CD4-positive, CD25-positive, alpha-beta regulatory T cell (primary cell): ENCODE measurements at regions not wholly inside any gene's neighbourhood (a gene's known extent, or its start where the extent isn't known, plus 50 kb on each side); places are given as distances from the start of the nearest gene placed in this dataset.

ENCODE experiments used
- ATAC-seq, 2 donors: fragments of 150-1000 bp; cut with Tn5 transposase; one replicate each; pipeline ENCODE4 v1.10.0; 2021; ENCODE audit warnings: low read depth in 2 of 2, moderate number of reproducible peaks in 2 of 2, moderate library complexity in 1 of 2
- DNase-seq, 3 donors: peaks; one replicate each; pipeline versions ENCODE4 v3.0.0 to v3.0.0-alpha.2; 2012 to 2022; ENCODE audit warnings: mixed read lengths in 1 of 3
- H3K27ac ChIP-seq: one replicate; pipeline ENCODE4 v1.7.0; 2013; ENCODE audit warnings: mild to moderate bottlenecking, low read length; ENCODE audit not compliant: insufficient read depth, poor library complexity, severe bottlenecking
- H3K27me3 ChIP-seq: one replicate; pipeline ENCODE4 v1.7.0; 2013; ENCODE audit warnings: low read length; ENCODE audit not compliant: control insufficient read depth, insufficient read depth
- H3K36me3 ChIP-seq: one replicate; pipeline ENCODE4 v1.7.0; 2013; ENCODE audit warnings: mild to moderate bottlenecking, low read length, moderate library complexity; ENCODE audit not compliant: control insufficient read depth, insufficient read depth
- H3K4me1 ChIP-seq: 2 replicates; pipeline ENCODE4 v1.7.0; 2013; ENCODE audit warnings: mild to moderate bottlenecking, low read length; ENCODE audit not compliant: insufficient read depth, control insufficient read depth, poor library complexity, severe bottlenecking
- H3K4me3 ChIP-seq: one replicate; pipeline ENCODE4 v1.7.0; 2013; ENCODE audit warnings: low read depth, mild to moderate bottlenecking, low read length, moderate library complexity
- H3K9me3 ChIP-seq, 2 experiments: 1 replicate in 1 of 2; 2 replicates in 1 of 2; pipeline ENCODE4 v1.7.0; 2013; ENCODE audit warnings: low read length in 2 of 2, mild to moderate bottlenecking in 1 of 2, moderate library complexity in 1 of 2; ENCODE audit not compliant: control insufficient read depth in 2 of 2
- H3K27ac Mint-ChIP-seq, 3 donors: one replicate each; pipeline ENCODE4 v1.8.0; 2020 to 2022; ENCODE audit warnings: mild to moderate bottlenecking in 3 of 3, mixed read lengths in 3 of 3, moderate library complexity in 2 of 3
- H3K27me3 Mint-ChIP-seq: one replicate; pipeline ENCODE4 v1.8.0; 2022; ENCODE audit warnings: mild to moderate bottlenecking, mixed read lengths
- H3K36me3 Mint-ChIP-seq: one replicate; pipeline ENCODE4 v1.8.0; 2020; ENCODE audit warnings: mixed read lengths
- H3K4me1 Mint-ChIP-seq, 4 donors: one replicate each; pipeline ENCODE4 v1.8.0; 2020 to 2022; ENCODE audit warnings: mixed read lengths in 4 of 4, mild to moderate bottlenecking in 1 of 4
- H3K4me3 Mint-ChIP-seq, 4 donors: one replicate each; pipeline ENCODE4 v1.8.0; 2020 to 2022; ENCODE audit warnings: mild to moderate bottlenecking in 4 of 4, mixed read lengths in 4 of 4, moderate library complexity in 3 of 4
- H3K9me3 Mint-ChIP-seq, 7 donors: one replicate each; pipeline ENCODE4 v1.8.0; 2020 to 2022; ENCODE audit warnings: mixed read lengths in 7 of 7, mild to moderate bottlenecking in 3 of 7, moderate library complexity in 2 of 7

GRCh38 chr9:31253800-31254762 lies 1130.4 kb upstream of the ACO1 start:
- Histone ChIP-seq H3K9me3 (peaks cover 0 to 3% of the 10 kb centered on the region in 2 experiments), H3K4me1 (no peaks in the 10 kb centered on the region), H3K27ac (no peak overlapping the region), H3K4me3 (no peak overlapping the region), H3K27me3 (no peaks in the 10 kb centered on the region), H3K36me3 (no peaks in the 10 kb centered on the region)
- Mint-ChIP-seq H3K4me1 (peaks cover 4 to 7% (median 5%) of the 10 kb centered on the region in 4 donors), H3K27ac (no peak overlapping the region), H3K36me3 (no peaks in the 10 kb centered on the region), H3K27me3 (no peaks in the 10 kb centered on the region), H3K4me3 (no peak overlapping the region), H3K9me3 (peaks cover 0 to 8% (median 3%) of the 10 kb centered on the region in 7 donors)
- no peak for ATAC-seq
- no peak for DNase-seq

- Mint-ChIP-seq H3K4me3 (no peak overlapping the region), H3K36me3 (no peaks in the 10 kb centered on the region), H3K9me3 (peaks cover 0 to 8% (median 1%) of the 10 kb centered on the region in 7 donors), H3K27me3 (no peaks in the 10 kb centered on the region), H3K4me1 (peaks cover 9 to 13% (median 11%) of the 10 kb centered on the region in 4 donors), H3K27ac (peak overlapping the region in 2 of 3 donors; percentile 32 to 63)
- ATAC-seq (no peak), DNase-seq (no peak)
- no peaks in the 10 kb centered on the region for H3K27me3 ChIP-seq
- peaks cover 9% of the 10 kb centered on the region for H3K4me1 ChIP-seq
- H3K9me3 ChIP-seq, result peaks cover 0 to 3% of the 10 kb centered on the region in 2 experiments
- H3K27ac ChIP-seq, result no peak overlapping the region
- no peaks in the 10 kb centered on the region for H3K36me3 ChIP-seq
- H3K4me3 ChIP-seq, result no peak overlapping the region
Observed at GRCh38 chr9:31255211-31255610, 1129.2 kb upstream of the ACO1 start.

GRCh38 chr9:31259824-31260223 lies 1124.6 kb upstream of the ACO1 start:
- H3K9me3 ChIP-seq, result no peaks in the 10 kb centered on the region
- peak; percentile 85 to 92 for ATAC-seq
- peak in 2 of 3 donors; percentile 63 to 71 for DNase-seq
- no peaks in the 10 kb centered on the region for H3K36me3 ChIP-seq
- Mint-ChIP-seq H3K27ac (peak overlapping the region; percentile 76 to 86 (median 80)), H3K4me3 (peak overlapping the region; percentile 2 to 73 (median 38)), H3K9me3 (peaks cover 0 to 4% (median 0%) of the 10 kb centered on the region in 7 donors), H3K4me1 (peaks cover 8 to 23% (median 15%) of the 10 kb centered on the region in 4 donors), H3K36me3 (no peaks in the 10 kb centered on the region), H3K27me3 (no peaks in the 10 kb centered on the region)
- H3K4me1 ChIP-seq, result peaks cover 9% of the 10 kb centered on the region
- H3K27me3 ChIP-seq, result no peaks in the 10 kb centered on the region
- H3K27ac ChIP-seq, result peak overlapping the region; percentile 26
- peak overlapping the region; percentile 54 for H3K4me3 ChIP-seq

GRCh38 chr9:31272456-31273295 lies 1111.8 kb upstream of the ACO1 start:
- Mint-ChIP-seq H3K27me3 (peaks cover 3% of the 10 kb centered on the region), H3K9me3 (peaks cover 0 to 3% (median 0%) of the 10 kb centered on the region in 7 donors), H3K27ac (peak overlapping the region; percentile 45 to 58 (median 47)), H3K36me3 (no peaks in the 10 kb centered on the region), H3K4me1 (peaks cover 0 to 22% (median 6%) of the 10 kb centered on the region in 4 donors), H3K4me3 (no peak overlapping the region)
- Histone ChIP-seq H3K9me3 (no peaks in the 10 kb centered on the region), H3K36me3 (no peaks in the 10 kb centered on the region), H3K4me3 (no peak overlapping the region), H3K4me1 (peaks cover 3% of the 10 kb centered on the region), H3K27ac (no peak overlapping the region), H3K27me3 (no peaks in the 10 kb centered on the region)
- ATAC-seq (no peak), DNase-seq (peak in 1 of 3 donors; percentile 23)

GRCh38 chr9:31275419-31275818 lies 1109.0 kb upstream of the ACO1 start:
- Mint-ChIP-seq H3K4me3 (no peak overlapping the region), H3K4me1 (peaks cover 17 to 45% (median 21%) of the 10 kb centered on the region in 4 donors), H3K27me3 (no peaks in the 10 kb centered on the region), H3K9me3 (no peaks in the 10 kb centered on the region), H3K27ac (no peak overlapping the region), H3K36me3 (no peaks in the 10 kb centered on the region)
- Histone ChIP-seq H3K36me3 (no peaks in the 10 kb centered on the region), H3K27ac (no peak overlapping the region), H3K4me1 (peaks cover 3% of the 10 kb centered on the region), H3K27me3 (no peaks in the 10 kb centered on the region), H3K9me3 (no peaks in the 10 kb centered on the region), H3K4me3 (no peak overlapping the region)
- DNase-seq, result no peak
- no peak for ATAC-seq

GRCh38 chr9:31290731-31291130 lies 1093.7 kb upstream of the ACO1 start:
- ATAC-seq, result no peak
- Histone ChIP-seq H3K9me3 (no peaks in the 10 kb centered on the region), H3K4me3 (no peak overlapping the region), H3K27ac (no peak overlapping the region), H3K4me1 (no peaks in the 10 kb centered on the region), H3K27me3 (no peaks in the 10 kb centered on the region), H3K36me3 (no peaks in the 10 kb centered on the region)
- DNase-seq, result no peak
- no peaks in the 10 kb centered on the region for H3K27me3 Mint-ChIP-seq
- peaks cover 8% of the 10 kb centered on the region for H3K36me3 Mint-ChIP-seq
- H3K4me3 Mint-ChIP-seq, result no peak overlapping the region
- peaks cover 2 to 20% (median 6%) of the 10 kb centered on the region in 7 donors for H3K9me3 Mint-ChIP-seq
- H3K4me1 Mint-ChIP-seq, result peaks cover 4 to 13% (median 8%) of the 10 kb centered on the region in 4 donors
- no peak overlapping the region for H3K27ac Mint-ChIP-seq

GRCh38 chr9:31302620-31303418 lies 1081.6 kb upstream of the ACO1 start:
- Mint-ChIP-seq H3K9me3 (peaks cover 0 to 7% (median 2%) of the 10 kb centered on the region in 7 donors), H3K4me1 (peaks cover 16 to 35% (median 29%) of the 10 kb centered on the region in 4 donors), H3K36me3 (no peaks in the 10 kb centered on the region), H3K4me3 (peak overlapping the region in 3 of 4 donors; percentile 23 to 42 (median 25)), H3K27ac (peak overlapping the region; percentile 39 to 96 (median 57)), H3K27me3 (no peaks in the 10 kb centered on the region)
- ATAC-seq (peak in 1 of 2 donors; percentile 28), DNase-seq (no peak)
- H3K9me3 ChIP-seq, result no peaks in the 10 kb centered on the region
- no peak overlapping the region for H3K27ac ChIP-seq
- H3K36me3 ChIP-seq, result no peaks in the 10 kb centered on the region
- H3K4me3 ChIP-seq, result peak overlapping the region; percentile 63
- no peaks in the 10 kb centered on the region for H3K27me3 ChIP-seq
- peaks cover 9% of the 10 kb centered on the region for H3K4me1 ChIP-seq
